ENCODE measurements at regions not wholly inside any gene's neighbourhood (a gene's known extent, or its start where the extent isn't known, plus 50 kb on each side); places are given as distances from the start of the nearest gene placed in this dataset.

- H3K4me2 ChIP-seq (ENCODE audit: low read depth, low read length), result no peak overlapping the region
- no peak overlapping the region for H4K91ac ChIP-seq (ENCODE audit: insufficient read depth, low read depth, low read length)
- H3K18ac ChIP-seq (ENCODE audit: low read depth, low read length), result no peak overlapping the region
- 0 out of 2 replicates have a peak, but pooled peaks cover 8% of the 10 kb centered on the region for H4K20me1 ChIP-seq (ENCODE audit: insufficient read depth, low read length)
- no peak overlapping the region for H3K27ac ChIP-seq (ENCODE audit: insufficient read depth, low read length)
- H3K4me1 ChIP-seq (ENCODE audit: control insufficient read depth, insufficient read depth, low read length), result peaks cover 9% of the 10 kb centered on the region
- TF ChIP-seq POLR2A (IDR thresholded peaks at IDR 0.05; ENCODE audit: low read depth, low read length), result no peak
- no peak for TF ChIP-seq BHLHE40 (IDR thresholded peaks at IDR 0.05; ENCODE audit: low read depth, low read length)
- no peak for TF ChIP-seq MAZ (IDR thresholded peaks at IDR 0.05; ENCODE audit: borderline replicate concordance, low read depth, low read length)
- no peak for TF ChIP-seq CTCF (conservative IDR thresholded peaks at IDR 0.05; ENCODE audit: low read depth, low read length)
- TF ChIP-seq, protein P1, sequence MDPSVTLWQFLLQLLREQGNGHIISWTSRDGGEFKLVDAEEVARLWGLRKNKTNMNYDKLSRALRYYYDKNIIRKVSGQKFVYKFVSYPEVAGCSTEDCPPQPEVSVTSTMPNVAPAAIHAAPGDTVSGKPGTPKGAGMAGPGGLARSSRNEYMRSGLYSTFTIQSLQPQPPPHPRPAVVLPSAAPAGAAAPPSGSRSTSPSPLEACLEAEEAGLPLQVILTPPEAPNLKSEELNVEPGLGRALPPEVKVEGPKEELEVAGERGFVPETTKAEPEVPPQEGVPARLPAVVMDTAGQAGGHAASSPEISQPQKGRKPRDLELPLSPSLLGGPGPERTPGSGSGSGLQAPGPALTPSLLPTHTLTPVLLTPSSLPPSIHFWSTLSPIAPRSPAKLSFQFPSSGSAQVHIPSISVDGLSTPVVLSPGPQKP (IDR thresholded peaks at IDR 0.05; ENCODE audit: borderline replicate concordance, low read depth, low read length), result no peak
- no peak for TF ChIP-seq USF2 (IDR thresholded peaks at IDR 0.05; ENCODE audit: low read depth, low read length)
- TF ChIP-seq RAD21 (IDR thresholded peaks at IDR 0.05; ENCODE audit: low read length), result no peak
- no peak for TF ChIP-seq FOS (IDR thresholded peaks at IDR 0.05; ENCODE audit: low read depth, low read length)
- no peak for TF ChIP-seq MAFK (IDR thresholded peaks at IDR 0.05; ENCODE audit: low read depth, low read length)
- BruUV-seq (replicated peaks), result no TSS peak
- intact Hi-C loops (cut with micrococcal nuclease), result no loop called here
- no peak overlapping the region for H2AFZ ChIP-seq (replicated peaks; ENCODE audit: low read length, poor library complexity)
- H3K9ac ChIP-seq (ENCODE audit: low read depth, low read length), result no peak overlapping the region
- no peak overlapping the region for H2BK15ac ChIP-seq (ENCODE audit: low read depth, low read length)
- H3K14ac ChIP-seq (replicated peaks; ENCODE audit: low read depth, low read length), result no peak overlapping the region
- no peak for ATAC-seq (ENCODE audit: low read depth)
- no peaks in the 10 kb centered on the region for H3K27me3 ChIP-seq (ENCODE audit: control insufficient read depth, insufficient read depth, low read length)
- dilution Hi-C loops (cut with HindIII; ENCODE audit: low sequenced_read_pairs, unreplicated experiment), result no loop called here
- no peak overlapping the region for H4K8ac ChIP-seq (ENCODE audit: low read depth in 2 of 2, low read length in 2 of 2)
- H3K36me3 ChIP-seq (ENCODE audit: control insufficient read depth, insufficient read depth, low read length), result no peaks in the 10 kb centered on the region
- no peak for DNase-seq
- H3K4ac ChIP-seq (ENCODE audit: low read depth, low read length), result peak overlapping the region; percentile 13; the same call in 1 of the 2 replicates
- ChIA-PET CTCF (no interaction called here), POLR2A (ENCODE audit: unreplicated experiment) (no interaction called here)
- no peak overlapping the region for H2BK120ac ChIP-seq (ENCODE audit: low read depth, low read length)
- in situ Hi-C loops (cut with MboI; ENCODE audit: low sequenced_read_pairs), result no loop called here
- no peaks in the 10 kb centered on the region for H3K9me3 ChIP-seq (ENCODE audit: control insufficient read depth, insufficient read depth, low read length)
- H2AK9ac ChIP-seq (replicated peaks; ENCODE audit: low read depth, low read length, poor library complexity), result no peak overlapping the region
- peaks cover 11% of the 10 kb centered on the region for H3K9me1 ChIP-seq (ENCODE audit: insufficient read depth, low read length)
- H3K4me3 ChIP-seq (ENCODE audit: insufficient read depth, low read depth, low read length), result no peak overlapping the region
- peak overlapping the region; percentile 26; the same call in 1 of the 2 replicates for H2AK5ac ChIP-seq (ENCODE audit: low read depth, low read length)
- H4K5ac ChIP-seq (ENCODE audit: low read depth, low read length), result no peak overlapping the region
- H2BK5ac ChIP-seq (ENCODE audit: low read depth, low read length, poor library complexity, severe bottlenecking), result no peak overlapping the region
- 0 out of 2 replicates have a peak overlapping the region, but pooled peaks have one; percentile 8 for H2BK20ac ChIP-seq (ENCODE audit: low read depth, low read length)
- H3K79me1 ChIP-seq (ENCODE audit: low read depth in 1 of 2, low read length in 2 of 2), result peaks cover 0 to 21% of the 10 kb centered on the region in 2 experiments; a peak in 3 of 4 replicates
- no CpG with 5 or more reads among the region's 4 CpGs for WGBS, 2 experiments (ENCODE audit: extremely low coverage in 2 of 2, insufficient read length in 1 of 2)
- no peak overlapping the region for H3K56ac ChIP-seq (ENCODE audit: extremely low read depth, insufficient read depth, low read length)
- peak overlapping the region; percentile 34; the same call in 1 of the 2 replicates for H3K23ac ChIP-seq (ENCODE audit: low read depth, low read length)
Observed at GRCh38 chr13:33353210-33353609, 67.7 kb upstream of the STARD13 start.

Data from IMR-90 (cell line).